Stomach smooth muscle (tissue), 2 donors: ENCODE measurements at regions not wholly inside any gene's neighbourhood (a gene's known extent, or its start where the extent isn't known, plus 50 kb on each side); places are given as distances from the start of the nearest gene placed in this dataset.

Experiments
- H3K27ac ChIP-seq: one replicate; pipeline ENCODE4 v1.7.0; 2013; ENCODE audit warnings: mild to moderate bottlenecking, low read length, inconsistent platforms
- H3K27me3 ChIP-seq, 2 donors: one replicate each; pipeline ENCODE4 v1.7.0; 2013; ENCODE audit warnings: low read length in 2 of 2; ENCODE audit not compliant: insufficient read depth in 2 of 2, control insufficient read depth in 1 of 2
- H3K36me3 ChIP-seq, 2 donors: one replicate each; pipeline ENCODE4 v1.7.0; 2013; ENCODE audit warnings: low read length in 2 of 2; ENCODE audit not compliant: control insufficient read depth in 2 of 2, insufficient read depth in 2 of 2
- H3K4me1 ChIP-seq: one replicate; pipeline ENCODE4 v1.7.0; 2013; ENCODE audit warnings: low read length; ENCODE audit not compliant: control insufficient read depth, insufficient read depth
- H3K4me3 ChIP-seq, 2 donors: one replicate each; pipeline ENCODE4 v1.7.0; 2013; ENCODE audit warnings: low read length in 2 of 2
- H3K9ac ChIP-seq, 2 donors: one replicate each; pipeline ENCODE4 v1.7.0; 2013; ENCODE audit warnings: low read length in 2 of 2, mild to moderate bottlenecking in 1 of 2
- H3K9me3 ChIP-seq, 2 donors: one replicate each; pipeline ENCODE4 v1.7.0; 2013; ENCODE audit warnings: low read length in 2 of 2; ENCODE audit not compliant: control insufficient read depth in 2 of 2
- donor health status: healthy.
- donor health status: Pancreatic carcinoma.

GRCh38 chr1:39102537-39103327, 76.6 kb downstream of the NDUFS5 start:
- Histone ChIP-seq H3K27me3 (no peaks in the 10 kb centered on the region), H3K36me3 (no peaks in the 10 kb centered on the region), H3K4me3 (no peak overlapping the region), H3K27ac (peak overlapping the region; percentile 8), H3K9ac (peak overlapping the region; percentile 6 to 67), H3K4me1 (peaks cover 49% of the 10 kb centered on the region), H3K9me3 (no peaks in the 10 kb centered on the region)

GRCh38 chr1:39103328-39104157, 77.4 kb downstream of the NDUFS5 start:
- Histone ChIP-seq H3K9ac (peak overlapping the region; percentile 47 to 67), H3K36me3 (no peaks in the 10 kb centered on the region), H3K27ac (peak overlapping the region; percentile 94), H3K4me1 (peaks cover 51% of the 10 kb centered on the region), H3K27me3 (no peaks in the 10 kb centered on the region), H3K9me3 (no peaks in the 10 kb centered on the region), H3K4me3 (peak overlapping the region in 1 of 2 donors; percentile 90)

- H3K36me3 ChIP-seq = no peaks in the 10 kb centered on the region
- H3K27me3 ChIP-seq = no peaks in the 10 kb centered on the region
- peak overlapping the region; percentile 94 for H3K27ac ChIP-seq
- peak overlapping the region; percentile 67 to 85 for H3K9ac ChIP-seq
- no peaks in the 10 kb centered on the region for H3K9me3 ChIP-seq
- H3K4me1 ChIP-seq = peaks cover 48% of the 10 kb centered on the region
- H3K4me3 ChIP-seq = peak overlapping the region; percentile 64 to 90
These were observed 78.3 kb downstream of the NDUFS5 start for GRCh38 chr1:39104158-39105060.

- peak overlapping the region; percentile 67 to 93 for H3K9ac ChIP-seq
- H3K36me3 ChIP-seq = no peaks in the 10 kb centered on the region
- peak overlapping the region; percentile 94 for H3K27ac ChIP-seq
- H3K4me1 ChIP-seq = peaks cover 49% of the 10 kb centered on the region
- H3K4me3 ChIP-seq = peak overlapping the region; percentile 73 to 90
- no peaks in the 10 kb centered on the region for H3K27me3 ChIP-seq
- no peaks in the 10 kb centered on the region for H3K9me3 ChIP-seq
These were observed 79.1 kb downstream of the NDUFS5 start for GRCh38 chr1:39105061-39105840.

- Histone ChIP-seq H3K9me3 (no peaks in the 10 kb centered on the region), H3K27me3 (no peaks in the 10 kb centered on the region), H3K27ac (peak overlapping the region; percentile 91), H3K4me1 (peaks cover 54% of the 10 kb centered on the region), H3K9ac (peak overlapping the region; percentile 67 to 93), H3K36me3 (no peaks in the 10 kb centered on the region), H3K4me3 (peak overlapping the region; percentile 73 to 90)
These were observed 80.0 kb downstream of the NDUFS5 start for GRCh38 chr1:39105841-39106765.

GRCh38 chr1:39106801-39107327, 80.7 kb downstream of the NDUFS5 start:
- Histone ChIP-seq H3K27ac (peak overlapping the region; percentile 91), H3K4me3 (peak overlapping the region; percentile 73 to 90), H3K36me3 (no peaks in the 10 kb centered on the region), H3K9ac (peak overlapping the region; percentile 67 to 93), H3K9me3 (no peaks in the 10 kb centered on the region), H3K4me1 (peaks cover 57% of the 10 kb centered on the region), H3K27me3 (no peaks in the 10 kb centered on the region)

- Histone ChIP-seq H3K27ac (peak overlapping the region; percentile 91), H3K4me3 (peak overlapping the region; percentile 73 to 90), H3K27me3 (no peaks in the 10 kb centered on the region), H3K4me1 (peaks cover 56% of the 10 kb centered on the region), H3K9ac (peak overlapping the region; percentile 67 to 93), H3K36me3 (no peaks in the 10 kb centered on the region), H3K9me3 (no peaks in the 10 kb centered on the region)
These were observed 81.5 kb downstream of the NDUFS5 start for GRCh38 chr1:39107341-39108290.

- H3K9me3 ChIP-seq = no peaks in the 10 kb centered on the region
- peak overlapping the region; percentile 91 for H3K27ac ChIP-seq
- H3K27me3 ChIP-seq = no peaks in the 10 kb centered on the region
- no peak overlapping the region for H3K4me3 ChIP-seq
- peaks cover 45% of the 10 kb centered on the region for H3K4me1 ChIP-seq
- H3K9ac ChIP-seq = peak overlapping the region in 1 of 2 donors; percentile 67
- H3K36me3 ChIP-seq = no peaks in the 10 kb centered on the region
These were observed 83.5 kb downstream of the NDUFS5 start for GRCh38 chr1:39109644-39110043.
